Kidney capillary endothelial cell (primary cell): ENCODE measurements at regions not wholly inside any gene's neighbourhood (a gene's known extent, or its start where the extent isn't known, plus 50 kb on each side); places are given as distances from the start of the nearest gene placed in this dataset.

ENCODE experiments used
- DNase-seq: peaks from one replicate; pipeline ENCODE4 v3.0.0-alpha.2; 2018; ENCODE audit warnings: low spot score

DNA sequence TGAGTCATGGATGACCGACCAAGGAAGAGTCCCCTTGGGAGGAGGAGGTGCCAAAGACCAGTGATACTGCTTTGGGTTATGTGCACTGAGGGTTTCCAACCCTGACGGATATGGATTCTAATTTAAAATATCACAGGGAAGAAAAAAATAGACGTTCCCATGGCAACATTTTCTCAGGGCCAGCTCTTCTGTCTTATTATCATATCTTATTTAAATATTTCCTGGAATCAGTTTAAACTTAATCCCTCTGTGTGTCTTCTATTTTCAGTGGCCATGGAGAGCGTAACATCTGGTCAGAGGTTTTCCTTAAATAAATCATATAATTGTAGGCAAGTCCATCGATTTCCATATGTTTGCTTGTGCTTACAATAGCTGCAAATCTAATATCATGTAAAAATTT, 205.4 kb upstream of the FMN2 start:
- DNase-seq = no peak

DNA sequence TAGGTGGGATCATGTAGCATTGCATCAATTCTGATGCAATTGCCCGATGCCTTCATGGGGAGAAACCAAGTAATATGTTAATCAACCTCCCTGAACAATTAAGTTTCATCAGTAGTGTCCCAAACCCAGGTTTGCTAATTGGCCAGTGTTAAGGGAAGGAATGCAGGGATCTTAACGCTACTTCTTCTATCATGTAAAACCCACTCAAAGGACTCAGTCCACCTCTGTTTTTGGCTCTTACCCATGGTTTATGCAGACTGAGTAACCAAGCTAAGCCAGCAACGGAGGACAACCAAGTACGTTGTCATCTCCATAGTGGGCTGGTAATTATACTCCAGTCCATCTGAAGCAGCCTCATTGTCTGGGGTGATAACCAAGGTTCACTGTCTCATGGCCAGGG, 203.0 kb upstream of the FMN2 start:
- DNase-seq = no peak

GRCh38 chr1:239891621-239892358, 199.9 kb upstream of the FMN2 start:
- DNase-seq = no peak

- no peak for DNase-seq
Observed at GRCh38 chr1:239892602-239893001, 199.1 kb upstream of the FMN2 start.

DNA sequence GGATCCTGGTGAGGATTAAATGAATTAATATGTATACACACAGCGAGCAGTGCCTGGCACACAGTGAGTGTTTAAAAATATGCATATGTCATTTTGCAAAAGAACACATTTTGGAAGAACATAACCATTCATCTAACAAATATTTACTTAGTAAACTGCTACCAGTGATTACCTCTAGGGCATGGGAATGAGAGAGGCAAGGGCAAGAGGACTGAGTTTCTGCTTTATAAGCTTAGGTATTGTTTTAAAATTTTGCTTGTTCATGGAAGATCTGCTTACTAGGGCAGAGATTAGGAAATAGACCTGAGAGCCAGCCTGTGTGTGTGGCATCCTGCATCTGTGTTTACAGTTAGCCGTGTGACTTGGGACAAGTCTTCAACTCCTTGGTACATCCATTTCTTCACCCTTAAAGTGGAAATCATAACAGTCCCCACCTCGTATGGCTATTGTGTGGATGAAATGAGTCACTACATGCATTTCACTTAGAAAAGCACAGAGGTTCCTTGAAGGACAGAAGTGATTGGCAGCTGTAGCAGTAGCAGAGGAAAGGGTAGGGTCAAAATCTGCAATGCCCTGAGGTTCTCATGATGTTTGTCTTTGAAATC, 198.5 kb upstream of the FMN2 start:
- DNase-seq = peak; percentile 38

GRCh38 chr1:239896569-239896968, 195.1 kb upstream of the FMN2 start:
- DNase-seq = no peak

DNA sequence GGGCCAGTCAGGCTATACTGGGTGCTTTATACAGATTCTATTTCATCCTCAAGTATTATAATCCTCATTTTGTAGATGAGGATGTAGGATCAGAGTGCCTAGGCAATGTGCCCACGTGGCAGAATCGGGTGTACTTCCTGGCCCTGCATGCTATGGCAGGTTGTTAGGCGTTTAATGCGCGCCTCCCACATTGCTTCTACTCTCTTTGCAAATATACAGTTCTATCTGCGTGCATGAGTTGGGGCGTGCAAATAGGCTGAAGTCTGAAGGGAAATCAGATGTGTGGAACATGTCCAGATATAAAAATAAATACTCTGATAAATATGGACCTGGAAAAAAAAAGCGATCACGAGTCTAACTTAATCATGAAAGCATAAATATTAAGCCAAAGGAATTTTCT, 194.7 kb upstream of the FMN2 start:
- DNase-seq = no peak

GRCh38 chr1:239897458-239897857, 194.2 kb upstream of the FMN2 start:
- no peak for DNase-seq

DNA sequence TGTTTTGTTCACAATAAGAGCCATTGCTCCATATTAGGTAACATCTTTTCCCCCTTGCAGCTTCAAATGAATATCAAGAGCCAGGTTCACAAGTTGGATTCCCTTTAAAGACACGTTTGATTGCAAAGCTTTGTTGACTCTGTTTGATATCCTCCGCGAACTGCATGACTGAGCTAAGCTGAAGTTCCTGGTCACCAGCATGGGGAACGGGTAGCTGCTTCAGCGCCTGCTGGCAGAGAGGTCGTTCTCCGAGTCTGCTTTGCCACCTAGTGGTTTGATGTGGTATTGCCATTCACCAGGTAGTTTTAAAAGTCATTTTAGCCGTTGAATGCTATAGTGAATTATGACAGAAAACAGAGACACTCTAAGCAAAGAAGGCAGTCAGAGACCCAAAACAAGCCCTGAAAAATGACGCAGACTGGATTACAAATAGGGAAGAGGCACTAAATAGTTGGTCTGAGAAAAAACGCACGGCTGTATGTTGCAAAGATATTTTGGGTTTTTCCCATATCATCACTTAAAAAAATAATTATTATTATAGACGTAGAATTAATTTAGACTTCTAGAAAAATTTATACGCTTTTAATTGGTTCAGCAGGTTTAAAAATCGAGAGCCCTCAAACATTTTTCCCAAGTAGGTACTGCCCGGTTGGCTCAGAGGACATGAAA, 193.5 kb upstream of the FMN2 start:
- peak; percentile 76 for DNase-seq

DNA sequence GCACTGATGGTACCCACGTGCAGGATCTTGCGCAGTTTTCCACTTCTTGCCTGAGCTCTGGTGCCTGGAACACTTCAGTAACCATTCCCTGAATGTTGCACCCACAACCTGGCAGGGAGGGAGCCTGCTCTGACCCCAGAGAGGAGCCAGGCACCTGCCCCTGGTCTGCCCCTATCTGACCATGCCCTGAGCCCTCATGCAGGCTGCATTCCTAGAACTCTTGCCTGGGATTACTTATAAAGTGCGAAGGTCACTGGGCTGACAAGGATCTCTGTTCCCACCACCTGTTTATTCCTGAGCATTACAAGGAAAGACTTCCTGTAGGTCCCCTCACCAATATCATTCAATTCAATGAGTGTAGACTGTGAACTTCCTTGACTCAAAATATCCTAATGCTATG, 191.9 kb upstream of the FMN2 start:
- DNase-seq = no peak

DNA sequence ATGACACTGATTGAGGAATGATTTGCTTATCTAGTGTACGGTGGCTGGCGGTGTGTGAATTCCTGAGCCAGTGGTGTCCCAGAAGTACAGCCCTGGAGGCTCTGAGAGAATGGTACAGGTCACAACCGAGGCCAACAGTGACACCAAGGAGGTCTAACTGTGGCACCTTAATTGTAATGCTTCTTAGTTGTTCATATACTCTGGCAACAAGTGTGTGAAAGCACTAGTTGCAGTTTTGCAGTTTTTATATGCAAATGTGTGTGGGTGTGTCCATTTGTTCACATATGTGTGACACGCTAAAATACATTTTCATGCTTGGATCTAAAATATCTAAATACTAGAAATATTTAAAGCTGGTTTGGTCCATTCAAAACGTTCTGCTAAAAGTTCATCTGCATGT, 185.3 kb upstream of the FMN2 start:
- no peak for DNase-seq

- no peak for DNase-seq
Observed at GRCh38 chr1:239909898-239910297, 181.8 kb upstream of the FMN2 start.

GRCh38 chr1:239912471-239912870, 179.2 kb upstream of the FMN2 start:
- no peak for DNase-seq

DNA sequence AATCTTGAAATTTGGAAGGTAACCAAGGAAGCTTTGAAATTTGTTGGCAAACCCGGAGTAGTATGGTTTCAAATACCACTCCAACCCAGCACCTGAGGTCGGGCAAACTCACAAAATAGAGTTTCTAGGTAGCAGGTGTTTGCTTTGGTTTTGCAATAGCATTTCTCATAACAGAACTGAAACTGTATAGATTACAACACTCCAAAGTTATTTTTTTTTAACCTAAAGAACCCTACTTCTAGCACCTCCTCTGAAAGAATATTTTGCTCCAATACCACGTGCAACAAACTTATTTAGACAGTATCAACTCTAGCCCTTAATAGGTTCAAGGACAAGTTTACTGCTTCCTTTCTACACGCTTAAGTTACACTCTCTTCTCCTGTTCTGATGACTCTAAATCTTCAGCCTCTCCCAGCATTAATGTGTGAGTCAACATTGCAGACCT, 178.5 kb upstream of the FMN2 start:
- no peak for DNase-seq

GRCh38 chr1:239914751-239915231, 176.9 kb upstream of the FMN2 start:
- no peak for DNase-seq

GRCh38 chr1:239918634-239919033, 173.0 kb upstream of the FMN2 start:
- DNase-seq = no peak

DNA sequence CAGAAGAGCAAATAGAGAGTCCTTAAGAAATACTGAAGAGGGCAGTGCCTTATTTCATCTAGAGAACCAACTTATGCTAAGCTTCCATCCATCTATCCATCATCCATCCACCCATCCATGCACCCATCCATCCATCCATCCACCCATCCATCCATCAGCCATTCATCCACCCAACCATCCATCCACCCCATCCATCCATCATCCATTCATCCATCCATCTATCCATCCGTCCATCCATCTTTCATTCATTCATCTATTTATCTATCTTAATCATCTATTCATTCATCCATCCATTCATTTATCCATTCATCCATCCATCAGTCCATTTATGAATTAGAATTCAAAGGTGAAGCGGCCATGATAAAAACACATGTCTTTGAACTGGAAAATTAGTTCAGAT, 171.5 kb upstream of the FMN2 start:
- DNase-seq = no peak

GRCh38 chr1:239922778-239923522, 168.7 kb upstream of the FMN2 start:
- no peak for DNase-seq

DNA sequence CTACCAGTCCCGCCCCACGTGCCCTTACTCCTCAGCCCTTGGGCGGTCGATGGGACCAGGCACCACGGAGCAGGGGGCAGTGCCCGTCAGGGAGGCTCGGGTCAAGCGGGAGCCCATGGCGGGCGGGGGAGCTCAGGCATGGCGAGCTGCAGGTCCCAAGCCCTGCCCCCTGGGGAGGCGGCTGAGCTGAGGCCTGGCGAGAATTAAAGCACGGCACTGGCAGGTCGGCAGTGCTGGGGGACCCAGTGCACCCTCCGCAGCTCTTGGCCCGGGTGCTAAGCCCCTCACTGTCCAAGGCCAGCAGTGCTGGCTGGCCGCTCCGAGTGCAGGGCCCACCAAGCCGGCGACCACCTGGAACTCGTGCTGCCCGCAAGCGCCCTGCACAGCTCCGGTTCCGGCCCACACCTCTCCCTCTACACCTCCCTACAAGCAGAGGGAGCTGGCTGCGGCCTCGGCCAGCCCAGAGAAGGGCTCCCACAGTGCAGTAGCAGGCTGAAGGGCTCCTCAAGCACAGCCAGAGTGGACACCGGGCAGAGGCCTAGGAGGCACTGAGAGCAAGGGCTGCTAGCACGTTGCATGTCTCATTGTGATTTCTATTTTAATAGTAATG, 166.8 kb upstream of the FMN2 start:
- DNase-seq = no peak

DNA sequence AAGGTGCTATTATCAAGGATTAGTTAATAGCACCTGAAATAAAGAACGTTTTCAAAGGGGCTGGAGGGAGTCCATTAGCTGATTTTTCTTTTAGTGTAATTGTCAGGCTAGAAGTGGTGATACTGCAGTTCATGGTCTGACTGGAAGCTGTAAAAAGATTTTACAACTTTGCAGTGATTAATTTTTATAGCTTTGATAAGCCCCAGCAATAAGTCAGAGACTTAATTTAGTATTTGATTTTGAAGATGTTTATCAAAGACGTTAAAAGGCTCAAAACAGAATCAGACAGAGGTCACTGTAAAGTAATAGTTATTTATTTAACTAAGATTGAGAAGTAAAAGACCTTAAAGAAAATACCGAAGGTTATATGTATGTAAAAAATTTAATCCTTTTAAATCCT, 165.5 kb upstream of the FMN2 start:
- no peak for DNase-seq

DNA sequence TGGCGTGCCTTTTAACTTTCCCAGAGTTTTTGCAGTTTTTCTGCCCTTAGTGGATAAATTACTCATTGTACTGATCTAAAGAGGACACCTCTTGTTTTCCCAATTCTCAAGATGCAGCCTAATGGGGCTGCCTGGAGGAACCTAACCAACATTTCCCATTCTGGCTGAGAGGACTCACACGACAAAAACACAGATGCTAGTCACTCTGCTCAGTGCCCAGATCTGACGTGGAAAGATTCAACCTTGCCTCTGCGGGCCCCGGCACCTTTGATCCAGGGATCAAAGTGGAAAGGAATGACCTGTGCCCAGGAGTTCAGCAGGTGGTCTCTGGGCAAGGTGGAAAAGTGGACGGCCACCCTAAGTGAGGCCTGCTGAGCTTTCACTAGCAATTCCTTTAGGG, 162.4 kb upstream of the FMN2 start:
- DNase-seq = no peak

DNA sequence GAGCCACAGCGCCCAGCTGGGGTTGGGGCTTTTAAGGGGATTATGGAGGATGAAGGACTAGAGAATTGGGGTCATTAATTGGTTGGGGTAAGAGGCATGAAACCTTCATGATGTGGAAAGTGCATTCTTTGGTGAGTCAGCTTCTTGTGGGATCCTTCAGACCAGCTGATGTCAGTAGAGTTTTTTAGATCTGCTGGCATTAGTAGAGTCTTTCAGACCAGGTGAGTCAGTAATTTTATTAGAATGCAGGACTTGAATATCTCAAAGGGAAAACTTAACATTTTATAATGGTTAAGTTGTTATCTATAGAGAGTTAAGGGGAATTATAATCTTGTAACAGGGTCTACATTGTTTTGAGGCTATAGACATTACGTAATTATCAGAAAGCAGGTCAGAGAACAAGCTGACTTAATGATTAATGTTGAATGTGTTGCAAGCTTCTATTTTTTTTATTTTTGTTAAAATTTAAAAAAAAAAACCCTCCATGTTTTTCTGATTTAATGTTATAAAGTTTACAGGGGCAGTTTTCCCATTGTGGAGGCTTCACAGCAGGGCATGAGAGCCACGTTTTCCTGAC, 160.9 kb upstream of the FMN2 start:
- DNase-seq = no peak
